SK-N-SH (cell line): ENCODE measurements at regions not wholly inside any gene's neighbourhood (a gene's known extent, or its start where the extent isn't known, plus 50 kb on each side); places are given as distances from the start of the nearest gene placed in this dataset.

Source experiments
- CTCF ChIA-PET: fragments of 300-600, 350-600 bp; formaldehyde crosslinking; extraction: SDS; loops from one replicate; lab custom pipeline; 2021; lab: Yijun Ruan, JAX
- POLR2A ChIA-PET: fragments of 350-600 bp; sonication (Branson Sonifier 250); formaldehyde crosslinking; extraction: SDS; loops from one replicate; lab custom pipeline; 2020; ENCODE audit warnings: antibody characterized with exemption, inconsistent platforms; lab: Yijun Ruan, JAX
- DNase-seq: peaks from one replicate; pipeline ENCODE4 v3.0.0; 2012
- H2AFZ ChIP-seq: fragments of 200-600 bp; sonication (generic); 2 replicates; pipeline ENCODE4 v1.8.1; 2016; ENCODE audit warnings: antibody characterized with exemption, mild to moderate bottlenecking, low read depth
- H3F3A ChIP-seq: fragments of 200-600 bp; sonication (generic); replicated peaks from 2 replicates; pipeline ENCODE3; 2016; ENCODE audit warnings: antibody characterized with exemption, mild to moderate bottlenecking; ENCODE audit not compliant: insufficient read depth
- H3K27ac ChIP-seq, 2 experiments: fragments of 200-500 bp in 1 of 2; fragments of 200-600 bp in 1 of 2; sonication (Bioruptor generic) in 1 of 2; sonication (generic), shearing (Covaris generic) in 1 of 2; 2 replicates each; pipeline versions ENCODE4 v1.5.1 to v1.6.1; 2014 to 2016; ENCODE audit warnings: low read depth in 2 of 2, inconsistent platforms in 1 of 2, low read length in 1 of 2, mild to moderate bottlenecking in 1 of 2, mixed read lengths in 1 of 2
- H3K27me3 ChIP-seq: fragments of 200-600 bp; sonication (generic), shearing (Covaris generic); 2 replicates; pipeline ENCODE4 v1.6.1; 2016; ENCODE audit warnings: mixed run types; ENCODE audit not compliant: insufficient read depth
- H3K36me3 ChIP-seq, 2 experiments: fragments of 200-500 bp in 1 of 2; fragments of 200-600 bp in 1 of 2; sonication (Bioruptor generic) in 1 of 2; sonication (generic) in 1 of 2; replicated peaks in 1 of 2; 2 replicates each; pipeline versions ENCODE3 to v1.5.1; 2014 to 2016; ENCODE audit warnings: low read length in 1 of 2, mild to moderate bottlenecking in 1 of 2; ENCODE audit not compliant: insufficient read depth in 2 of 2, control insufficient read depth in 1 of 2
- H3K4me1 ChIP-seq, 2 experiments: fragments of 200-500 bp in 1 of 2; fragments of 200-600 bp in 1 of 2; sonication (Bioruptor generic) in 1 of 2; sonication (generic), shearing (Covaris generic) in 1 of 2; 2 replicates each; pipeline versions ENCODE4 v1.5.1 to v1.6.1; 2014 to 2016; ENCODE audit warnings: low read depth in 1 of 2, low read length in 1 of 2, mixed run types in 1 of 2; ENCODE audit not compliant: insufficient read depth in 2 of 2, control insufficient read depth in 1 of 2
- H3K4me2 ChIP-seq: fragments of 200-600 bp; sonication (generic), shearing (Covaris generic); 2 replicates; pipeline ENCODE4 v1.6.1; 2017; ENCODE audit warnings: mixed run types
- H3K4me3 ChIP-seq, 2 experiments: fragments of 200-500 bp in 1 of 2; fragments of 200-600 bp in 1 of 2; sonication (Bioruptor generic) in 1 of 2; sonication (generic), shearing (Covaris generic) in 1 of 2; 2 replicates each; pipeline versions ENCODE4 v1.5.1 to v1.8.1; 2014 to 2016; ENCODE audit warnings: low read depth in 2 of 2, inconsistent platforms in 1 of 2, low read length in 1 of 2, mild to moderate bottlenecking in 1 of 2, mixed read lengths in 1 of 2, moderate library complexity in 1 of 2
- H3K79me2 ChIP-seq: fragments of 200-600 bp; sonication (generic); 2 replicates; pipeline ENCODE4 v1.8.1; 2017; ENCODE audit warnings: mild to moderate bottlenecking; ENCODE audit not compliant: insufficient read depth
- H3K9ac ChIP-seq: fragments of 200-600 bp; sonication (generic); 2 replicates; pipeline ENCODE4 v1.6.1; 2017; ENCODE audit warnings: mixed run types
- H3K9me2 ChIP-seq: fragments of 200-600 bp; sonication (generic); 2 replicates; pipeline ENCODE4 v1.6.1; 2017; ENCODE audit warnings: mixed run types
- H3K9me3 ChIP-seq: fragments of 200-600 bp; sonication (generic); 2 replicates; pipeline ENCODE4 v1.6.1; 2017; ENCODE audit warnings: mixed run types, mild to moderate bottlenecking, moderate library complexity
- H4K20me1 ChIP-seq: fragments of 200-600 bp; sonication (generic); 2 replicates; pipeline ENCODE4 v1.6.1; 2017; ENCODE audit warnings: mild to moderate bottlenecking, mixed run types; ENCODE audit not compliant: insufficient read depth
- ELF1 ChIP-seq: IDR thresholded peaks from 2 replicates; pipeline ENCODE4 v1.4.0; 2012
- EP300 ChIP-seq, 2 experiments: IDR thresholded peaks; 2 replicates each; pipeline versions ENCODE4 v1.4.0 to v1.6.1; 2012; ENCODE audit warnings: borderline replicate concordance in 1 of 2, low read depth in 1 of 2, low read length in 1 of 2
- EZH2phosphoT487 ChIP-seq: fragments of 200-600 bp; sonication (generic); IDR thresholded peaks from 2 replicates; pipeline ENCODE4 v1.6.1; 2017; ENCODE audit warnings: low read depth, mixed run types, mild to moderate bottlenecking, antibody characterized with exemption, moderate library complexity, borderline replicate concordance
- FOXJ3 ChIP-seq: sonication (generic); formaldehyde crosslinking; IDR thresholded peaks from 2 replicates; pipeline ENCODE4 v1.5.1; 2020; ENCODE audit warnings: mild to moderate bottlenecking, missing genetic modification reagents
- GABPA ChIP-seq: IDR thresholded peaks from 2 replicates; pipeline ENCODE4 v1.4.0; 2012; ENCODE audit warnings: low read depth, mild to moderate bottlenecking
- MEF2A ChIP-seq: IDR thresholded peaks from 2 replicates; pipeline ENCODE4 v1.4.0; 2012; ENCODE audit warnings: low read depth, borderline replicate concordance
- MXI1 ChIP-seq: IDR thresholded peaks from 2 replicates; pipeline ENCODE4 v1.6.1; 2012; ENCODE audit warnings: mild to moderate bottlenecking, low read depth, low read length, improper control_type of control experiment
- NFIC ChIP-seq: IDR thresholded peaks from 2 replicates; pipeline ENCODE4 v1.4.0; 2012; ENCODE audit warnings: borderline replicate concordance
- POLR2AphosphoS5 ChIP-seq: IDR thresholded peaks from 2 replicates; pipeline ENCODE4 v1.6.1; 2012; ENCODE audit warnings: low read depth, low read length
- RFX5 ChIP-seq: IDR thresholded peaks from 2 replicates; pipeline ENCODE4 v1.6.1; 2012; ENCODE audit warnings: mild to moderate bottlenecking, improper control_type of control experiment, low read length
- RXRA ChIP-seq: IDR thresholded peaks from 2 replicates; pipeline ENCODE4 v1.4.0; 2012; ENCODE audit warnings: low read depth, mild to moderate bottlenecking, borderline replicate concordance
- SIN3A ChIP-seq: IDR thresholded peaks from 2 replicates; pipeline ENCODE4 v1.6.1; 2012; ENCODE audit warnings: low read depth, mild to moderate bottlenecking, low read length, moderate library complexity, borderline replicate concordance
- TAF1 ChIP-seq: IDR thresholded peaks from 2 replicates; pipeline ENCODE4 v1.6.1; 2012; ENCODE audit warnings: low read depth, mild to moderate bottlenecking, low read length, moderate library complexity, borderline replicate concordance
- TCF12 ChIP-seq: IDR thresholded peaks from 2 replicates; pipeline ENCODE4 v1.4.0; 2012
- TEAD4 ChIP-seq: IDR thresholded peaks from 2 replicates; pipeline ENCODE4 v1.4.0; 2012; ENCODE audit warnings: mild to moderate bottlenecking, borderline replicate concordance; ENCODE audit not compliant: insufficient read depth
- WGBS: methylation state at CpG from one replicate; pipeline ENCODE4 v1.1.6; 2017; ENCODE audit warnings: low lambda C conversion rate; 5-methylcytosine and 5-hydroxymethylcytosine counted together
- TF ChIP-seq, protein P1 (sequence below): IDR thresholded peaks from 2 replicates; pipeline ENCODE4 v1.4.0; 2012; ENCODE audit warnings: low read depth
- TF ChIP-seq, protein P2 (sequence below): IDR thresholded peaks from 2 replicates; pipeline ENCODE4 v1.4.0; 2012; ENCODE audit warnings: low read depth, borderline replicate concordance
- TF ChIP-seq, protein P3 (sequence below): IDR thresholded peaks from 2 replicates; pipeline ENCODE4 v1.6.1; 2012; ENCODE audit warnings: mild to moderate bottlenecking, low read depth, low read length, moderate library complexity
- TF ChIP-seq, protein P4 (sequence below): IDR thresholded peaks from 2 replicates; pipeline ENCODE4 v1.4.0; 2012; ENCODE audit warnings: low read depth, borderline replicate concordance
- TF ChIP-seq, protein P5 (sequence below): fragments of 150-350 bp; IDR thresholded peaks from 2 replicates; pipeline ENCODE4 v1.6.1; 2017; ENCODE audit warnings: antibody characterized with exemption, low read length, low read depth, borderline replicate concordance

DNA sequence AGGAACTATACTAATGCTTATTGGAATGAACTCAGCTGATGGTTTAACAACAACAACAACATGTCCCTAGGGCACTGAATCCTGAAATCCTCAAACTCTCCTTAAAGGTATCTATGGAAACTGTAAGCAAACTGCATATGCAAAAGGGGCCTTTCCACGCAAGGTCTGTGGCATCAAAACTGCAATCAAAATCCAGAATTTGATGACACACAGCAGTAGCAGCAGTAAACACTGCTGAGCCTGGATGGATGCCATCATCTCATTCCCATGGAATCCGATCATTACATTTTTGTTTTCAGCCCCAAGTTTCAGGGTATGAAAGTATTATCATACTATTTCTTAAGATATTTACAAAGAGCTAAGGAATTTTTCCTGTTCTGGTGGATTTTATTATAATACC is 399.7 kb downstream of the VPS13C start:
- POLR2A ChIA-PET: no interaction called here
- Histone ChIP-seq H3K9ac (no peak overlapping the region), H3K4me3 (no peak overlapping the region), H3K9me2 (no peaks in the 10 kb centered on the region), H4K20me1 (no peaks in the 10 kb centered on the region), H3F3A (no peaks in the 10 kb centered on the region)
- TF ChIP-seq RXRA (no peak), EZH2phosphoT487 (no peak), ELF1 (no peak), SIN3A (no peak)
- TF ChIP-seq, all 33 proteins: peak for 0
- Histone ChIP-seq H2AFZ (no peak overlapping the region), H3K27ac (no peak overlapping the region), H3K27me3 (no peaks in the 10 kb centered on the region), H3K4me2 (no peak overlapping the region), H3K9me3 (no peaks in the 10 kb centered on the region), H3K36me3 (no peaks in the 10 kb centered on the region), H3K4me1 (no peaks in the 10 kb centered on the region), H3K79me2 (no peaks in the 10 kb centered on the region)
- CTCF ChIA-PET: interaction anchor here (0.7 to 1.7 kb wide), 5 partner anchors 14 to 466 kb away, joined by 3 to 6 read pairs (median 3); no protein-coding TSS in a partner anchor
- DNase-seq: no peak
- 42% methylated on average over 2 of the region's 2 CpGs for WGBS

DNA sequence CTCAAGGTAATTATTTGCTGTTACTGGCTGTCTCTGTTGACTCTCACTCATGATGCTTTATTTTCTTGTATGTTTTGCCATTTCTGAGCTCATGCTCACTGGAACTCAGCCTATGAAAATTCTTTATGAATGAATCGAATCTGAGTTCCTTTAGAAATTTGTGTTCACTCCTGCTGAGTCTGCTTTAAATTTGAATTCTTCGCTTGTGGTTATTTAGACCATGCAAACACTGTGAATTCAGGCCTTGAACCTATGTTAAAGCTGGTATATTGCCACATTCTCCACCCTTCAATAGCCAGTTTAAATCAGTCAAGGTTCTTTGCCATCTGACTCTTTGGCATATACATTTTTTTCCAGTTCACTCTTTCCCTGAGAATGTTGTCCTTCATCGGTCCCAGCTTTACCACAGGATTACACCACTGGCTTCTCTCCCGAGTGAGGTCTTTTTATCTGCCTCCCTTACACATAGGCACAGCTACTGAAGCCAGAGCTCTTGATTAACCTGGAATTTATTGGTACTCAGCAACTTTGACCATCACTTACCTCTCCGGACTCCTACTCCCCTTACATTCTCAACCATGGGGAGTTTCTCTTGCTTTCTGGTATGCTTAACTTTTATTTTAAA is 400.6 kb downstream of the VPS13C start:
- H3K27me3 ChIP-seq: no peaks in the 10 kb centered on the region
- POLR2A ChIA-PET: no interaction called here
- no peaks in the 10 kb centered on the region for H3K9me3 ChIP-seq
- no peak for DNase-seq
- H3K4me1 ChIP-seq: no peaks in the 10 kb centered on the region
- H2AFZ ChIP-seq: no peak overlapping the region
- H3K4me2 ChIP-seq: no peak overlapping the region
- no peak overlapping the region for H3K4me3 ChIP-seq
- CTCF ChIA-PET: interaction anchor here (0.6 to 1.3 kb wide), 4 partner anchors 13 to 1153 kb away, joined by 3 to 4 read pairs (median 3); no protein-coding TSS in a partner anchor
- no peak overlapping the region for H3K27ac ChIP-seq
- H3F3A ChIP-seq: no peaks in the 10 kb centered on the region
- no peaks in the 10 kb centered on the region for H3K79me2 ChIP-seq
- no peak overlapping the region for H3K9ac ChIP-seq
- WGBS: 37% methylated on average over 5 of the region's 5 CpGs
- H3K36me3 ChIP-seq: no peaks in the 10 kb centered on the region
- H4K20me1 ChIP-seq: no peaks in the 10 kb centered on the region
- no peaks in the 10 kb centered on the region for H3K9me2 ChIP-seq
- TF ChIP-seq, protein P1, sequence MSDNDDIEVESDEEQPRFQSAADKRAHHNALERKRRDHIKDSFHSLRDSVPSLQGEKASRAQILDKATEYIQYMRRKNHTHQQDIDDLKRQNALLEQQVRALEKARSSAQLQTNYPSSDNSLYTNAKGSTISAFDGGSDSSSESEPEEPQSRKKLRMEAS: no peak
- no peak for TF ChIP-seq RXRA
- TF ChIP-seq EZH2phosphoT487: no peak
- TF ChIP-seq RFX5: no peak
- no peak for TF ChIP-seq NFIC
- TF ChIP-seq POLR2AphosphoS5: no peak
- no peak for TF ChIP-seq TCF12
- TF ChIP-seq, protein P2, sequence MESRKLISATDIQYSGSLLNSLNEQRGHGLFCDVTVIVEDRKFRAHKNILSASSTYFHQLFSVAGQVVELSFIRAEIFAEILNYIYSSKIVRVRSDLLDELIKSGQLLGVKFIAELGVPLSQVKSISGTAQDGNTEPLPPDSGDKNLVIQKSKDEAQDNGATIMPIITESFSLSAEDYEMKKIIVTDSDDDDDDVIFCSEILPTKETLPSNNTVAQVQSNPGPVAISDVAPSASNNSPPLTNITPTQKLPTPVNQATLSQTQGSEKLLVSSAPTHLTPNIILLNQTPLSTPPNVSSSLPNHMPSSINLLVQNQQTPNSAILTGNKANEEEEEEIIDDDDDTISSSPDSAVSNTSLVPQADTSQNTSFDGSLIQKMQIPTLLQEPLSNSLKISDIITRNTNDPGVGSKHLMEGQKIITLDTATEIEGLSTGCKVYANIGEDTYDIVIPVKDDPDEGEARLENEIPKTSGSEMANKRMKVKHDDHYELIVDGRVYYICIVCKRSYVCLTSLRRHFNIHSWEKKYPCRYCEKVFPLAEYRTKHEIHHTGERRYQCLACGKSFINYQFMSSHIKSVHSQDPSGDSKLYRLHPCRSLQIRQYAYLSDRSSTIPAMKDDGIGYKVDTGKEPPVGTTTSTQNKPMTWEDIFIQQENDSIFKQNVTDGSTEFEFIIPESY: no peak
- TF ChIP-seq GABPA: no peak
- no peak for TF ChIP-seq FOXJ3
- no peak for TF ChIP-seq MXI1
- TF ChIP-seq EP300 (IDR thresholded peaks at IDR 0.05; ENCODE audit: borderline replicate concordance in 1 of 2, low read depth in 1 of 2, low read length in 1 of 2): no peak
- TF ChIP-seq, protein P3, sequence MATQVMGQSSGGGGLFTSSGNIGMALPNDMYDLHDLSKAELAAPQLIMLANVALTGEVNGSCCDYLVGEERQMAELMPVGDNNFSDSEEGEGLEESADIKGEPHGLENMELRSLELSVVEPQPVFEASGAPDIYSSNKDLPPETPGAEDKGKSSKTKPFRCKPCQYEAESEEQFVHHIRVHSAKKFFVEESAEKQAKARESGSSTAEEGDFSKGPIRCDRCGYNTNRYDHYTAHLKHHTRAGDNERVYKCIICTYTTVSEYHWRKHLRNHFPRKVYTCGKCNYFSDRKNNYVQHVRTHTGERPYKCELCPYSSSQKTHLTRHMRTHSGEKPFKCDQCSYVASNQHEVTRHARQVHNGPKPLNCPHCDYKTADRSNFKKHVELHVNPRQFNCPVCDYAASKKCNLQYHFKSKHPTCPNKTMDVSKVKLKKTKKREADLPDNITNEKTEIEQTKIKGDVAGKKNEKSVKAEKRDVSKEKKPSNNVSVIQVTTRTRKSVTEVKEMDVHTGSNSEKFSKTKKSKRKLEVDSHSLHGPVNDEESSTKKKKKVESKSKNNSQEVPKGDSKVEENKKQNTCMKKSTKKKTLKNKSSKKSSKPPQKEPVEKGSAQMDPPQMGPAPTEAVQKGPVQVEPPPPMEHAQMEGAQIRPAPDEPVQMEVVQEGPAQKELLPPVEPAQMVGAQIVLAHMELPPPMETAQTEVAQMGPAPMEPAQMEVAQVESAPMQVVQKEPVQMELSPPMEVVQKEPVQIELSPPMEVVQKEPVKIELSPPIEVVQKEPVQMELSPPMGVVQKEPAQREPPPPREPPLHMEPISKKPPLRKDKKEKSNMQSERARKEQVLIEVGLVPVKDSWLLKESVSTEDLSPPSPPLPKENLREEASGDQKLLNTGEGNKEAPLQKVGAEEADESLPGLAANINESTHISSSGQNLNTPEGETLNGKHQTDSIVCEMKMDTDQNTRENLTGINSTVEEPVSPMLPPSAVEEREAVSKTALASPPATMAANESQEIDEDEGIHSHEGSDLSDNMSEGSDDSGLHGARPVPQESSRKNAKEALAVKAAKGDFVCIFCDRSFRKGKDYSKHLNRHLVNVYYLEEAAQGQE: no peak
- TF ChIP-seq, protein P4, sequence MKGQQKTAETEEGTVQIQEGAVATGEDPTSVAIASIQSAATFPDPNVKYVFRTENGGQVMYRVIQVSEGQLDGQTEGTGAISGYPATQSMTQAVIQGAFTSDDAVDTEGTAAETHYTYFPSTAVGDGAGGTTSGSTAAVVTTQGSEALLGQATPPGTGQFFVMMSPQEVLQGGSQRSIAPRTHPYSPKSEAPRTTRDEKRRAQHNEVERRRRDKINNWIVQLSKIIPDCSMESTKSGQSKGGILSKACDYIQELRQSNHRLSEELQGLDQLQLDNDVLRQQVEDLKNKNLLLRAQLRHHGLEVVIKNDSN: no peak
- TF ChIP-seq TAF1: no peak
- TF ChIP-seq TEAD4: no peak
- TF ChIP-seq MEF2A: no peak
- no peak for TF ChIP-seq ELF1
- TF ChIP-seq, protein P5, sequence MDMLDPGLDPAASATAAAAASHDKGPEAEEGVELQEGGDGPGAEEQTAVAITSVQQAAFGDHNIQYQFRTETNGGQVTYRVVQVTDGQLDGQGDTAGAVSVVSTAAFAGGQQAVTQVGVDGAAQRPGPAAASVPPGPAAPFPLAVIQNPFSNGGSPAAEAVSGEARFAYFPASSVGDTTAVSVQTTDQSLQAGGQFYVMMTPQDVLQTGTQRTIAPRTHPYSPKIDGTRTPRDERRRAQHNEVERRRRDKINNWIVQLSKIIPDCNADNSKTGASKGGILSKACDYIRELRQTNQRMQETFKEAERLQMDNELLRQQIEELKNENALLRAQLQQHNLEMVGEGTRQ: no peak
